Mammary epithelial cell (primary cell): ENCODE measurements at regions not wholly inside any gene's neighbourhood (a gene's known extent, or its start where the extent isn't known, plus 50 kb on each side); places are given as distances from the start of the nearest gene placed in this dataset.

ENCODE experiments used
- EZH2 ChIP-seq: IDR thresholded peaks from 2 replicates; pipeline ENCODE4 v1.6.1; 2012; ENCODE audit warnings: low read length, inconsistent platforms, borderline replicate concordance
- TF ChIP-seq, protein P1 (sequence below), 2 donors: IDR thresholded peaks in 1 of 2; conservative IDR thresholded peaks in 1 of 2; 2 replicates each; pipeline ENCODE4 v1.5.1; 2011 to 2012; ENCODE audit warnings: inconsistent platforms in 2 of 2, low read length in 2 of 2, mild to moderate bottlenecking in 2 of 2, control low read depth in 1 of 2, low read depth in 1 of 2; ENCODE audit not compliant: insufficient read depth in 1 of 2; ENCODE audit errors: extremely low read depth in 1 of 2

DNA sequence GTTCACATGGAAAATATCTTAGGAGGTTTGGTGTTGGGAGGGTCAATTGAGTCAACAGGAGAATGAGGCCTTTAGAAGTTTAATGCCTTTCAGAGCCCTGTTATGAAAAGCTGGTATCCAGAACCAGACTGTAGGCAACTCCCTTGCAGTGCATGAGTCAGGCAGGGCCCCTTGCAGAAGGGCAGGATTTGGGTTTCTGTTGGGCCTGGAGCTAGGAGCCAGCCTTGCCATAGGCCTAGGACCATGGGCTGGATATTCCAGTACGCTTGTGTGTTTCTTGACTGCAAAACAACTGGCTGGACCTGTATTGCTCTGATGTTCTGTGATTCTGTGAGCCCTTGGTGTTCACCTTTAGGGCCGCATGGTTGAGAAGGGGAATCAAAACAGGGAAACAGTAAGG is 121.8 kb upstream of the ADRA1D start:
- no peak for TF ChIP-seq EZH2
- TF ChIP-seq, protein P1, sequence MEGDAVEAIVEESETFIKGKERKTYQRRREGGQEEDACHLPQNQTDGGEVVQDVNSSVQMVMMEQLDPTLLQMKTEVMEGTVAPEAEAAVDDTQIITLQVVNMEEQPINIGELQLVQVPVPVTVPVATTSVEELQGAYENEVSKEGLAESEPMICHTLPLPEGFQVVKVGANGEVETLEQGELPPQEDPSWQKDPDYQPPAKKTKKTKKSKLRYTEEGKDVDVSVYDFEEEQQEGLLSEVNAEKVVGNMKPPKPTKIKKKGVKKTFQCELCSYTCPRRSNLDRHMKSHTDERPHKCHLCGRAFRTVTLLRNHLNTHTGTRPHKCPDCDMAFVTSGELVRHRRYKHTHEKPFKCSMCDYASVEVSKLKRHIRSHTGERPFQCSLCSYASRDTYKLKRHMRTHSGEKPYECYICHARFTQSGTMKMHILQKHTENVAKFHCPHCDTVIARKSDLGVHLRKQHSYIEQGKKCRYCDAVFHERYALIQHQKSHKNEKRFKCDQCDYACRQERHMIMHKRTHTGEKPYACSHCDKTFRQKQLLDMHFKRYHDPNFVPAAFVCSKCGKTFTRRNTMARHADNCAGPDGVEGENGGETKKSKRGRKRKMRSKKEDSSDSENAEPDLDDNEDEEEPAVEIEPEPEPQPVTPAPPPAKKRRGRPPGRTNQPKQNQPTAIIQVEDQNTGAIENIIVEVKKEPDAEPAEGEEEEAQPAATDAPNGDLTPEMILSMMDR (conservative IDR thresholded peaks at IDR 0.05 in 1 of 2, IDR thresholded peaks at IDR 0.05 in 1 of 2; ENCODE audit: extremely low read depth in 1 of 2, insufficient read depth in 1 of 2, low read depth in 1 of 2, low read length in 2 of 2) = no peak
